NCI-H1694 treated with DMSO at 0.1 percent for 48 hours (cell line): ENCODE measurements at regions not wholly inside any gene's neighbourhood (a gene's known extent, or its start where the extent isn't known, plus 50 kb on each side); places are given as distances from the start of the nearest gene placed in this dataset.
A peak's percentile ranks its signal among the peaks of the same experiment; 100 is the strongest.
"Not testable (repeated sequence)": the region's sequence is repeated elsewhere in the genome, so short reads cannot be mapped to it uniquely, and the experiment has no call there.

ENCODE experiments used
- DNase-seq: peaks from one replicate; lab custom pipeline; 2025; lab: John Stamatoyannopoulos, UW

GRCh38 chr11:22049276-22049675 is 143.6 kb upstream of the ANO5 start:
- DNase-seq = no peak

- DNase-seq = no peak
These were observed 127.4 kb upstream of the ANO5 start for GRCh38 chr11:22065472-22065871.

GRCh38 chr11:22069844-22070243 is 123.0 kb upstream of the ANO5 start:
- DNase-seq = no peak

GRCh38 chr11:22076271-22076930 is 116.5 kb upstream of the ANO5 start:
- DNase-seq = no peak

- no peak for DNase-seq
These were observed 114.8 kb upstream of the ANO5 start for GRCh38 chr11:22078063-22078462.

- no peak for DNase-seq
These were observed 113.6 kb upstream of the ANO5 start for GRCh38 chr11:22079133-22079872.

GRCh38 chr11:22082178-22082577 is 110.7 kb upstream of the ANO5 start:
- DNase-seq = no peak

GRCh38 chr11:22082788-22083187 is 110.1 kb upstream of the ANO5 start:
- DNase-seq = no peak

- DNase-seq = no peak
These were observed 108.8 kb upstream of the ANO5 start for GRCh38 chr11:22084056-22084455.

GRCh38 chr11:22084564-22084963 is 108.3 kb upstream of the ANO5 start:
- no peak for DNase-seq

- no peak for DNase-seq
These were observed 103.3 kb upstream of the ANO5 start for GRCh38 chr11:22089609-22090008.

GRCh38 chr11:22106566-22106965 is 86.3 kb upstream of the ANO5 start:
- no peak for DNase-seq

- DNase-seq = no peak
These were observed 77.3 kb upstream of the ANO5 start for GRCh38 chr11:22115470-22116029.

GRCh38 chr11:22127981-22128380 is 64.9 kb upstream of the ANO5 start:
- DNase-seq = not testable (repeated sequence)

- DNase-seq = peak; percentile 16
These were observed 62.3 kb upstream of the ANO5 start for GRCh38 chr11:22130462-22131053.

GRCh38 chr11:22133776-22134175 is 59.1 kb upstream of the ANO5 start:
- no peak for DNase-seq

GRCh38 chr11:22138264-22138663 is 54.6 kb upstream of the ANO5 start:
- DNase-seq = no peak
